Body of pancreas (tissue), 4 donors: ENCODE measurements at regions not wholly inside any gene's neighbourhood (a gene's known extent, or its start where the extent isn't known, plus 50 kb on each side); places are given as distances from the start of the nearest gene placed in this dataset.

Experiments used
- POLR2A ChIP-seq, 3 donors: fragments of 450-650 bp; IDR thresholded peaks; one replicate each; pipeline ENCODE4 v1.6.1; 2016; ENCODE audit warnings: antibody characterized with exemption in 3 of 3, mild to moderate bottlenecking in 2 of 3
- TF ChIP-seq, protein P1 (sequence below), 7 experiments: fragments of 450-650 bp in 4 of 7; fragments of 200-600 bp in 3 of 7; sonication (generic) in 3 of 7; IDR thresholded peaks; one replicate each; pipeline ENCODE4 v1.5.1; 2016 to 2019; ENCODE audit warnings: antibody characterized with exemption in 7 of 7

DNA sequence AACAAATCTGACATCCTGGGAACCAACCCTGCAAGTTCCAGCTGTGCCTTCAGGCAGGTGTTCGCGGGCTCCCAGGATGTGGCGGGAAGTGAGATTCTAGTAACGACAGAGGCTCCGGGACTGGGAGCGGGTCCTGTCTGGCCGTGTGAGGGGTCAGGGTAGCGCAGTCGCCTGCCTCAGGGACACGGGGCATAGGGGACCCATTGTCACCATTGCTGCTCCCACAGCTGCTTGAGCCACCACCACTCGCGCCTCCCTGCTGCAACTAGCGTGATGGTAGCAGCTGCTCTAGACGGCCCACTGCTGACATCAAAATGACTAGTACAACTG, 468.5 kb downstream of the CDH9 start:
- TF ChIP-seq, protein P1, sequence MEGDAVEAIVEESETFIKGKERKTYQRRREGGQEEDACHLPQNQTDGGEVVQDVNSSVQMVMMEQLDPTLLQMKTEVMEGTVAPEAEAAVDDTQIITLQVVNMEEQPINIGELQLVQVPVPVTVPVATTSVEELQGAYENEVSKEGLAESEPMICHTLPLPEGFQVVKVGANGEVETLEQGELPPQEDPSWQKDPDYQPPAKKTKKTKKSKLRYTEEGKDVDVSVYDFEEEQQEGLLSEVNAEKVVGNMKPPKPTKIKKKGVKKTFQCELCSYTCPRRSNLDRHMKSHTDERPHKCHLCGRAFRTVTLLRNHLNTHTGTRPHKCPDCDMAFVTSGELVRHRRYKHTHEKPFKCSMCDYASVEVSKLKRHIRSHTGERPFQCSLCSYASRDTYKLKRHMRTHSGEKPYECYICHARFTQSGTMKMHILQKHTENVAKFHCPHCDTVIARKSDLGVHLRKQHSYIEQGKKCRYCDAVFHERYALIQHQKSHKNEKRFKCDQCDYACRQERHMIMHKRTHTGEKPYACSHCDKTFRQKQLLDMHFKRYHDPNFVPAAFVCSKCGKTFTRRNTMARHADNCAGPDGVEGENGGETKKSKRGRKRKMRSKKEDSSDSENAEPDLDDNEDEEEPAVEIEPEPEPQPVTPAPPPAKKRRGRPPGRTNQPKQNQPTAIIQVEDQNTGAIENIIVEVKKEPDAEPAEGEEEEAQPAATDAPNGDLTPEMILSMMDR (IDR thresholded peaks at IDR 0.05): no peak
- no peak for TF ChIP-seq POLR2A (IDR thresholded peaks at IDR 0.05)
